ENCODE measurements at regions not wholly inside any gene's neighbourhood (a gene's known extent, or its start where the extent isn't known, plus 50 kb on each side); places are given as distances from the start of the nearest gene placed in this dataset.

GRCh38 chr12:82132390-82132789, 225.8 kb downstream of the CCDC59 start:
- DNase-seq (ENCODE audit: low read depth), result no peak
- H3K4me3 ChIP-seq (ENCODE audit: low read depth, low read length), result no peak overlapping the region
- no peak for TF ChIP-seq CTCF (IDR thresholded peaks at IDR 0.05; ENCODE audit: control insufficient read depth, extremely low read depth, insufficient read depth)

GRCh38 chr12:82130762-82131161, 227.4 kb downstream of the CCDC59 start:
- no peak overlapping the region for H3K4me3 ChIP-seq (ENCODE audit: low read depth, low read length)
- DNase-seq (ENCODE audit: low read depth), result no peak
- no peak for TF ChIP-seq CTCF (IDR thresholded peaks at IDR 0.05; ENCODE audit: control insufficient read depth, extremely low read depth, insufficient read depth)

- DNase-seq (ENCODE audit: low read depth), result no peak
- TF ChIP-seq CTCF (IDR thresholded peaks at IDR 0.05; ENCODE audit: control insufficient read depth, extremely low read depth, insufficient read depth), result no peak
- no peak overlapping the region for H3K4me3 ChIP-seq (ENCODE audit: low read depth, low read length)
These were observed 233.3 kb downstream of the CCDC59 start for GRCh38 chr12:82124711-82125380.

DNA sequence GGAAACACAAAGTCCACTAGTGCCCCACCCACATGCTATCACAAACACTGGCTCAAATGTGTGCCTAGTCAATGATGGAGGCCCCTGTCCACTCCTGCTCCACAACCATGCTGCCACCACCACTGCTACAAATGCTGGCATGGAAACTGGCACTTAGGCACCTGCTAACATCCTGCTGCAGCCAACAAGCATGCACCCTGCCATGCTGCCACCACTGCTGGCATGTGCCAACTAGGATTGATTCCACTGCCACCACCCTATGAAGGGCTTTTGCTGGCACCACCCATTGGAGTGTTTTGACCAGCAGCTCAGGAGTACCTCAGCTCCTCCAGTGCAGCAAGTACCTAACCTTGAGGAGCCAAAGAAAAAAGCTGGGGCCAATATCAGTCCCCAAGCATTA, 236.6 kb downstream of the CCDC59 start:
- no peak for TF ChIP-seq CTCF (IDR thresholded peaks at IDR 0.05; ENCODE audit: control insufficient read depth, extremely low read depth, insufficient read depth)
- H3K4me3 ChIP-seq (ENCODE audit: low read depth, low read length), result no peak overlapping the region
- no peak for DNase-seq (ENCODE audit: low read depth)

DNA sequence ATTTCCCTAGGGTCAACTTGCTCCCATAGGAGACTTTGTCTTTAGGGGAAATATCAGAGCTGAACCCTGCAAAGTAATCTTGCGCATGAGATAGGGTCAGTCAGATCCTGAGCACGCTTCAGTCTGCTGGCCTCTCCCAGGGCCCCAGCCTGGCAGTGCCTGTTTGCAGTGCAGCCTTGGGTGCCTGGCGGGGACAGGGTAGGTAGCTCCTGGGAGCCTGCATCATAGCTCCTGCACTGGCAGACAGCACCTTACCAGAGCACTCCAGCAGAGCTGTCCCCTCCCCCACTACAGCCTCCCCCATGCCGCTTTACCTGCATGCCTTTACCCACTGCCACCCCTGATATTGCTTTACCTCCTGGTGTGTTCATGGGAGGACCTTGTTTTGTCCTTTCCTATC, 237.3 kb downstream of the CCDC59 start:
- no peak overlapping the region for H3K4me3 ChIP-seq (ENCODE audit: low read depth, low read length)
- TF ChIP-seq CTCF (IDR thresholded peaks at IDR 0.05; ENCODE audit: control insufficient read depth, extremely low read depth, insufficient read depth), result no peak
- no peak for DNase-seq (ENCODE audit: low read depth)

- no peak for DNase-seq (ENCODE audit: low read depth)
- no peak for TF ChIP-seq CTCF (IDR thresholded peaks at IDR 0.05; ENCODE audit: control insufficient read depth, extremely low read depth, insufficient read depth)
These were observed 248.9 kb downstream of the CCDC59 start for GRCh38 chr12:82109243-82109642.

DNA sequence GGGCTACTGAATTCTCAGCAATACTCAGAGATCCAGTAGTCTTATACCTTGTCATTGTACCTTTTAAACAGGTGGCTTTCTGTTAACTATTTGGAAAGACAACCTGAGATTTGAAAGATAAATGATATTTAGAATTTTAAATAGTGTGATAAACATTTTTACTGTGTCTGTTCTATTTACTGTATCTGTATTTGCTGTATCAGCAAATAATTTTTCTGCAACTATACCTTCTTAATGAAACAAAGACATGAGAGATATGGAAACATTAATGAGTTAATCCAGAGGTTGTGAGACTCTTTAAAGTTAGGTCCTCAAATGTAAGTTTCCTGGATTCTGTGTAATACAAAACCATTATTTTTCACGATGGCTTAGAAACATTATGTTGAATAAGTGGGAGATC, 249.6 kb downstream of the CCDC59 start:
- H3K4me3 ChIP-seq (ENCODE audit: low read depth, low read length), result no peak overlapping the region
- TF ChIP-seq CTCF (IDR thresholded peaks at IDR 0.05; ENCODE audit: control insufficient read depth, extremely low read depth, insufficient read depth), result no peak
- DNase-seq (ENCODE audit: low read depth), result no peak

More at GRCh38 chr12:82109243-82109642, 248.9 kb downstream of the CCDC59 start:
- H3K4me3 ChIP-seq (ENCODE audit: low read depth, low read length), result no peak overlapping the region
